AG04450 (cell line): ENCODE measurements at regions not wholly inside any gene's neighbourhood (a gene's known extent, or its start where the extent isn't known, plus 50 kb on each side); places are given as distances from the start of the nearest gene placed in this dataset.

ENCODE experiments used
- CTCF ChIA-PET: fragments of 300-600, 350-600 bp; formaldehyde crosslinking; extraction: SDS; loops from one replicate; lab custom pipeline; 2022; ENCODE audit warnings: antibody characterized with exemption, inconsistent platforms; lab: Charles Lee
- POLR2A ChIA-PET: fragments of 350-600 bp; formaldehyde crosslinking; extraction: SDS; loops from one replicate; lab custom pipeline; 2021; ENCODE audit warnings: antibody characterized with exemption, inconsistent platforms; lab: Yijun Ruan, JAX
- DNase-seq: peaks from one replicate; pipeline ENCODE4 v3.0.0-alpha.2; 2011; ENCODE audit warnings: low read depth, low spot score
- H3K27ac ChIP-seq: one replicate; pipeline ENCODE4 v1.5.1; 2012; ENCODE audit warnings: low read depth, low read length, control low read depth
- H3K27me3 ChIP-seq: one replicate; pipeline ENCODE4 v1.6.0; 2012; ENCODE audit warnings: low read length; ENCODE audit not compliant: control insufficient read depth, insufficient read depth
- H3K4me3 ChIP-seq: 2 replicates; pipeline ENCODE4 v1.5.1; 2011; ENCODE audit warnings: mild to moderate bottlenecking, low read depth, low read length, control low read depth
- H3K9me3 ChIP-seq: 2 replicates; pipeline ENCODE4 v1.5.1; 2012; ENCODE audit warnings: low read length; ENCODE audit not compliant: control insufficient read depth, insufficient read depth
- CTCF ChIP-seq: IDR thresholded peaks from 2 replicates; pipeline ENCODE4 v1.5.1; 2011; ENCODE audit warnings: low read depth, low read length, control low read depth, inconsistent platforms

- Histone ChIP-seq H3K4me3 (no peak overlapping the region), H3K9me3 (peaks cover 12% of the 10 kb centered on the region), H3K27ac (no peak overlapping the region), H3K27me3 (no peaks in the 10 kb centered on the region)
- no peak for DNase-seq
- TF ChIP-seq CTCF = no peak
- CTCF ChIA-PET = no interaction called here
- POLR2A ChIA-PET = no interaction called here
Observed at GRCh38 chr2:185373229-185373628, 365.4 kb upstream of the FSIP2 start.

- no peak for DNase-seq
- no peak for TF ChIP-seq CTCF
- ChIA-PET POLR2A (no interaction called here), CTCF (no interaction called here)
- Histone ChIP-seq H3K27ac (no peak overlapping the region), H3K4me3 (no peak overlapping the region), H3K27me3 (no peaks in the 10 kb centered on the region), H3K9me3 (peaks cover 12% of the 10 kb centered on the region)
Observed at GRCh38 chr2:185374878-185375277, 363.7 kb upstream of the FSIP2 start.

GRCh38 chr2:185375731-185376130 lies 362.9 kb upstream of the FSIP2 start:
- no peaks in the 10 kb centered on the region for H3K27me3 ChIP-seq
- no peak overlapping the region for H3K4me3 ChIP-seq
- DNase-seq = no peak
- ChIA-PET POLR2A (no interaction called here), CTCF (no interaction called here)
- no peak for TF ChIP-seq CTCF
- no peak overlapping the region for H3K27ac ChIP-seq
- peaks cover 12% of the 10 kb centered on the region for H3K9me3 ChIP-seq

GRCh38 chr2:185381631-185382030 lies 357.0 kb upstream of the FSIP2 start:
- peaks cover 7% of the 10 kb centered on the region for H3K9me3 ChIP-seq
- H3K27me3 ChIP-seq = no peaks in the 10 kb centered on the region
- no peak for TF ChIP-seq CTCF
- ChIA-PET CTCF (no interaction called here), POLR2A (no interaction called here)
- H3K4me3 ChIP-seq = no peak overlapping the region
- no peak overlapping the region for H3K27ac ChIP-seq
- no peak for DNase-seq

- H3K4me3 ChIP-seq = no peak overlapping the region
- POLR2A ChIA-PET = no interaction called here
- H3K27me3 ChIP-seq = no peaks in the 10 kb centered on the region
- H3K27ac ChIP-seq = no peak overlapping the region
- no peaks in the 10 kb centered on the region for H3K9me3 ChIP-seq
- CTCF ChIA-PET = no interaction called here
- TF ChIP-seq CTCF = no peak
- no peak for DNase-seq
Observed at GRCh38 chr2:185384822-185385560, 353.6 kb upstream of the FSIP2 start.
